GM23338 (cell line): ENCODE measurements at regions not wholly inside any gene's neighbourhood (a gene's known extent, or its start where the extent isn't known, plus 50 kb on each side); places are given as distances from the start of the nearest gene placed in this dataset.

Experiments
- ATAC-seq: fragments of 200-7000 bp; cut with Tn5 transposase; 3 replicates; pipeline ENCODE4 v1.9.1; 2020
- DNase-seq: peaks from one replicate; pipeline ENCODE4 v3.0.0-alpha.2; 2015; ENCODE audit warnings: low spot score
- H2AFZ ChIP-seq: fragments of 200-600 bp; sonication (generic); 2 replicates; pipeline ENCODE4 v1.8.0; 2016; ENCODE audit warnings: antibody characterized with exemption, mild to moderate bottlenecking, moderate library complexity
- H3F3A ChIP-seq: fragments of 200-600 bp; sonication (generic); replicated peaks from 2 replicates; pipeline ENCODE4 v1.8.0; 2017; ENCODE audit warnings: antibody characterized with exemption, mixed run types, low read depth
- H3K27ac ChIP-seq: fragments of 200-600 bp; sonication (generic); 2 replicates; pipeline ENCODE4 v1.6.1; 2016; ENCODE audit warnings: low read depth
- H3K27me3 ChIP-seq: fragments of 200-600 bp; sonication (generic); 2 replicates; pipeline ENCODE4 v1.8.0; 2016; ENCODE audit warnings: mild to moderate bottlenecking, mixed run types, moderate library complexity; ENCODE audit not compliant: insufficient read depth
- H3K36me3 ChIP-seq: fragments of 200-600 bp; sonication (generic); 2 replicates; pipeline ENCODE4 v1.8.0; 2016; ENCODE audit warnings: mild to moderate bottlenecking; ENCODE audit not compliant: insufficient read depth
- H3K4me1 ChIP-seq: fragments of 200-600 bp; sonication (generic); 2 replicates; pipeline ENCODE4 v1.8.0; 2016; ENCODE audit warnings: mild to moderate bottlenecking, moderate library complexity; ENCODE audit not compliant: insufficient read depth
- H3K4me2 ChIP-seq: fragments of 200-600 bp; sonication (generic); 2 replicates; pipeline ENCODE4 v1.7.1; 2017; ENCODE audit warnings: mixed run types
- H3K4me3 ChIP-seq: fragments of 200-600 bp; sonication (generic); 2 replicates; pipeline ENCODE4 v1.6.1; 2016; ENCODE audit warnings: mixed run types
- H3K79me2 ChIP-seq: fragments of 200-600 bp; sonication (generic); replicated peaks from 2 replicates; pipeline ENCODE4 v1.8.0; 2017; ENCODE audit warnings: mild to moderate bottlenecking; ENCODE audit not compliant: insufficient read depth
- H3K9me2 ChIP-seq: fragments of 200-600 bp; sonication (generic); 2 replicates; pipeline ENCODE4 v1.8.0; 2017; ENCODE audit not compliant: insufficient read depth
- H4K20me1 ChIP-seq: fragments of 200-600 bp; sonication (generic); replicated peaks from 2 replicates; pipeline ENCODE4 v1.8.0; 2017; ENCODE audit warnings: mild to moderate bottlenecking; ENCODE audit not compliant: insufficient read depth
- H3K27ac Mint-ChIP-seq: 2 replicates; pipeline ENCODE4 v1.8.0; 2020; ENCODE audit warnings: inconsistent platforms, mild to moderate bottlenecking, moderate library complexity, mixed read lengths
- H3K27me3 Mint-ChIP-seq: 3 replicates; pipeline ENCODE4 v1.8.0; 2022; ENCODE audit warnings: low read depth, mild to moderate bottlenecking, moderate library complexity, mixed read lengths, inconsistent platforms; ENCODE audit not compliant: insufficient read depth, poor library complexity
- H3K36me3 Mint-ChIP-seq: 3 replicates; pipeline ENCODE4 v1.8.0; 2021; ENCODE audit warnings: low read depth, mild to moderate bottlenecking, inconsistent platforms, moderate library complexity, mixed read lengths
- H3K4me1 Mint-ChIP-seq: 3 replicates; pipeline ENCODE4 v1.8.0; 2020; ENCODE audit warnings: mild to moderate bottlenecking, inconsistent platforms, mixed read lengths
- H3K4me3 Mint-ChIP-seq: 3 replicates; pipeline ENCODE4 v1.8.0; 2021; ENCODE audit warnings: moderate library complexity, mild to moderate bottlenecking, inconsistent platforms, mixed read lengths
- H3K9me3 Mint-ChIP-seq: 3 replicates; pipeline ENCODE4 v1.8.0; 2020; ENCODE audit warnings: moderate library complexity, mild to moderate bottlenecking, inconsistent platforms, mixed read lengths
- CREB1 ChIP-seq: fragments of 250-450 bp; sonication (Bioruptor Pico); IDR thresholded peaks from 2 replicates; pipeline ENCODE4 v1.5.0; 2020; ENCODE audit warnings: low read depth, mild to moderate bottlenecking, moderate library complexity
- EZH2 ChIP-seq: fragments of 200-600 bp; sonication (generic); IDR thresholded peaks from one replicate; pipeline ENCODE4 v1.8.0; 2017; ENCODE audit warnings: antibody characterized with exemption, mild to moderate bottlenecking, low read depth; ENCODE audit not compliant: unreplicated experiment
- JUNB ChIP-seq: IDR thresholded peaks from one replicate; pipeline ENCODE4 v1.6.1; 2016; ENCODE audit warnings: antibody characterized with exemption; ENCODE audit not compliant: unreplicated experiment
- NANOG ChIP-seq: IDR thresholded peaks from 2 replicates; pipeline ENCODE4 v1.6.1; 2016; ENCODE audit warnings: antibody characterized with exemption, borderline replicate concordance
- ZNF331 ChIP-seq: fragments of 250-450 bp; sonication (Bioruptor Pico); IDR thresholded peaks from 2 replicates; pipeline ENCODE4 v1.5.0; 2020; ENCODE audit warnings: low read depth, mild to moderate bottlenecking, moderate library complexity
- ZNF462 ChIP-seq: fragments of 250-450 bp; sonication (Bioruptor Pico); IDR thresholded peaks from 2 replicates; pipeline ENCODE4 v1.5.0; 2020; ENCODE audit warnings: mild to moderate bottlenecking, moderate library complexity
- TF ChIP-seq, protein P1 (sequence below): IDR thresholded peaks from one replicate; pipeline ENCODE4 v1.6.1; 2018; ENCODE audit warnings: antibody characterized with exemption; ENCODE audit not compliant: unreplicated experiment

DNA sequence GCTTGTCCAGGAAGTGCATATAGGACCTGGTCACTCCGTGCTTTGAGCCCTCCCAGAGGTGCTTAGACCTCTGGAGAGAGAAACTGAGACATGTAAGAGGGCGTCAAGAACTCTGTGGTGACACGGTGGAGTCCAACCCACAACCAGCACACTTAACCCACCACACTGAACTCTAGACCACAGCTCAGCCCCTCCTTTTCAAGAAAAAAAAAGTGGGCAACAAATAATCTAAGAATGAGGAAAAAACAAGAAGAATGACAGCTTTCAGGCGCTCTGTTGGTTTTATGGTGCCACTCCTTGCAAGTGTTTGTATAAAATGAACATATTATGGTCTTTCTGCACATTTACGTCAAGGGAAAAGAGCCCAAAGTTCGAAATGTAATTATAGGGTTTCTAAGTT is 50.2 kb upstream of the SNAPC3 start:
- Histone ChIP-seq H3K4me3 (no peak overlapping the region), H3K4me2 (no peak overlapping the region), H2AFZ (no peak overlapping the region), H3K27ac (no peak overlapping the region), H4K20me1 (no peaks in the 10 kb centered on the region), H3K36me3 (no peaks in the 10 kb centered on the region), H3K79me2 (no peaks in the 10 kb centered on the region), H3F3A (no peaks in the 10 kb centered on the region), H3K4me1 (no peaks in the 10 kb centered on the region), H3K27me3 (no peaks in the 10 kb centered on the region), H3K9me2 (0 out of 2 replicates have a peak, but pooled peaks cover 3% of the 10 kb centered on the region)
- peaks cover 9% of the 10 kb centered on the region for H3K27me3 Mint-ChIP-seq
- H3K4me3 Mint-ChIP-seq = no peak overlapping the region
- ATAC-seq = no peak
- H3K36me3 Mint-ChIP-seq = no peaks in the 10 kb centered on the region; the same call in 2 of the 3 replicates
- TF ChIP-seq CREB1 = no peak
- TF ChIP-seq NANOG = no peak
- TF ChIP-seq EZH2 = no peak
- no peak for TF ChIP-seq JUNB
- TF ChIP-seq ZNF462 (CRISPR knock-in tag) = no peak
- no peak for TF ChIP-seq ZNF331
- TF ChIP-seq, protein P1, sequence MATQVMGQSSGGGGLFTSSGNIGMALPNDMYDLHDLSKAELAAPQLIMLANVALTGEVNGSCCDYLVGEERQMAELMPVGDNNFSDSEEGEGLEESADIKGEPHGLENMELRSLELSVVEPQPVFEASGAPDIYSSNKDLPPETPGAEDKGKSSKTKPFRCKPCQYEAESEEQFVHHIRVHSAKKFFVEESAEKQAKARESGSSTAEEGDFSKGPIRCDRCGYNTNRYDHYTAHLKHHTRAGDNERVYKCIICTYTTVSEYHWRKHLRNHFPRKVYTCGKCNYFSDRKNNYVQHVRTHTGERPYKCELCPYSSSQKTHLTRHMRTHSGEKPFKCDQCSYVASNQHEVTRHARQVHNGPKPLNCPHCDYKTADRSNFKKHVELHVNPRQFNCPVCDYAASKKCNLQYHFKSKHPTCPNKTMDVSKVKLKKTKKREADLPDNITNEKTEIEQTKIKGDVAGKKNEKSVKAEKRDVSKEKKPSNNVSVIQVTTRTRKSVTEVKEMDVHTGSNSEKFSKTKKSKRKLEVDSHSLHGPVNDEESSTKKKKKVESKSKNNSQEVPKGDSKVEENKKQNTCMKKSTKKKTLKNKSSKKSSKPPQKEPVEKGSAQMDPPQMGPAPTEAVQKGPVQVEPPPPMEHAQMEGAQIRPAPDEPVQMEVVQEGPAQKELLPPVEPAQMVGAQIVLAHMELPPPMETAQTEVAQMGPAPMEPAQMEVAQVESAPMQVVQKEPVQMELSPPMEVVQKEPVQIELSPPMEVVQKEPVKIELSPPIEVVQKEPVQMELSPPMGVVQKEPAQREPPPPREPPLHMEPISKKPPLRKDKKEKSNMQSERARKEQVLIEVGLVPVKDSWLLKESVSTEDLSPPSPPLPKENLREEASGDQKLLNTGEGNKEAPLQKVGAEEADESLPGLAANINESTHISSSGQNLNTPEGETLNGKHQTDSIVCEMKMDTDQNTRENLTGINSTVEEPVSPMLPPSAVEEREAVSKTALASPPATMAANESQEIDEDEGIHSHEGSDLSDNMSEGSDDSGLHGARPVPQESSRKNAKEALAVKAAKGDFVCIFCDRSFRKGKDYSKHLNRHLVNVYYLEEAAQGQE = no peak
- H3K9me3 Mint-ChIP-seq = peaks cover 6% of the 10 kb centered on the region; the same call in 1 of the 3 replicates
- no peak overlapping the region for H3K27ac Mint-ChIP-seq
- peaks cover 4% of the 10 kb centered on the region; the same call in 2 of the 3 replicates for H3K4me1 Mint-ChIP-seq
- no peak for DNase-seq
